Neural crest cell (in vitro differentiated cells): ENCODE measurements at regions not wholly inside any gene's neighbourhood (a gene's known extent, or its start where the extent isn't known, plus 50 kb on each side); places are given as distances from the start of the nearest gene placed in this dataset.

ENCODE experiments used
- DNase-seq: peaks from one replicate; pipeline ENCODE4 v3.0.0; 2021; ENCODE audit warnings: low read depth, mixed read lengths, low spot score
- H3K27ac Mint-ChIP-seq: one replicate; pipeline ENCODE4 v1.8.0; 2021; ENCODE audit warnings: mild to moderate bottlenecking, mixed read lengths; ENCODE audit not compliant: unreplicated experiment
- H3K27me3 Mint-ChIP-seq: 2 replicates; pipeline ENCODE4 v1.8.0; 2021; ENCODE audit warnings: low read depth, mild to moderate bottlenecking, mixed read lengths
- H3K36me3 Mint-ChIP-seq: 2 replicates; pipeline ENCODE4 v1.8.0; 2021; ENCODE audit warnings: low read depth, mild to moderate bottlenecking, mixed read lengths
- H3K4me1 Mint-ChIP-seq: 2 replicates; pipeline ENCODE4 v1.8.0; 2021; ENCODE audit warnings: mixed read lengths
- H3K4me3 Mint-ChIP-seq: one replicate; pipeline ENCODE4 v1.8.0; 2021; ENCODE audit warnings: mild to moderate bottlenecking, mixed read lengths
- H3K9me3 Mint-ChIP-seq: 2 replicates; pipeline ENCODE4 v1.8.0; 2021; ENCODE audit warnings: mixed read lengths
- CTCF ChIP-seq: fragments of 200-600 bp; sonication (generic); conservative IDR thresholded peaks from 2 replicates; pipeline ENCODE4 v1.5.0; 2021; ENCODE audit warnings: antibody characterized with exemption, mild to moderate bottlenecking

GRCh38 chr14:104244221-104245011 is 106.0 kb downstream of the KIF26A start:
- H3K9me3 Mint-ChIP-seq: no peaks in the 10 kb centered on the region
- H3K4me1 Mint-ChIP-seq: no peaks in the 10 kb centered on the region
- H3K4me3 Mint-ChIP-seq: no peak overlapping the region
- no peak overlapping the region for H3K27ac Mint-ChIP-seq
- DNase-seq: no peak
- no peaks in the 10 kb centered on the region for H3K27me3 Mint-ChIP-seq
- TF ChIP-seq CTCF: no peak
- no peaks in the 10 kb centered on the region for H3K36me3 Mint-ChIP-seq

- H3K9me3 Mint-ChIP-seq: no peaks in the 10 kb centered on the region
- no peak for TF ChIP-seq CTCF
- no peaks in the 10 kb centered on the region for H3K36me3 Mint-ChIP-seq
- H3K27me3 Mint-ChIP-seq: no peaks in the 10 kb centered on the region
- no peak for DNase-seq
- no peak overlapping the region for H3K27ac Mint-ChIP-seq
- H3K4me1 Mint-ChIP-seq: no peaks in the 10 kb centered on the region
- no peak overlapping the region for H3K4me3 Mint-ChIP-seq
Measured at GRCh38 chr14:104245075-104245474, 106.7 kb downstream of the KIF26A start.

- no peak for DNase-seq
- no peaks in the 10 kb centered on the region for H3K27me3 Mint-ChIP-seq
- H3K4me3 Mint-ChIP-seq: no peak overlapping the region
- no peaks in the 10 kb centered on the region for H3K36me3 Mint-ChIP-seq
- H3K27ac Mint-ChIP-seq: no peak overlapping the region
- H3K4me1 Mint-ChIP-seq: no peaks in the 10 kb centered on the region
- TF ChIP-seq CTCF: no peak
- H3K9me3 Mint-ChIP-seq: no peaks in the 10 kb centered on the region
Measured at GRCh38 chr14:104245723-104246122, 107.3 kb downstream of the KIF26A start.

GRCh38 chr14:104246401-104247335 is 108.3 kb downstream of the KIF26A start:
- DNase-seq: no peak
- no peak for TF ChIP-seq CTCF
- H3K27ac Mint-ChIP-seq: peak overlapping the region; percentile 50

GRCh38 chr14:104247336-104248202 is 109.2 kb downstream of the KIF26A start:
- Mint-ChIP-seq H3K4me3 (no peak overlapping the region), H3K36me3 (no peaks in the 10 kb centered on the region), H3K27ac (no peak overlapping the region), H3K4me1 (no peaks in the 10 kb centered on the region), H3K27me3 (no peaks in the 10 kb centered on the region), H3K9me3 (no peaks in the 10 kb centered on the region)
- no peak for DNase-seq
- TF ChIP-seq CTCF: no peak

More at GRCh38 chr14:104246401-104247335, 108.3 kb downstream of the KIF26A start:
- Mint-ChIP-seq H3K27me3 (no peaks in the 10 kb centered on the region), H3K4me3 (no peak overlapping the region), H3K4me1 (no peaks in the 10 kb centered on the region), H3K9me3 (no peaks in the 10 kb centered on the region), H3K36me3 (no peaks in the 10 kb centered on the region)
